GM12878 (cell line): ENCODE measurements at regions not wholly inside any gene's neighbourhood (a gene's known extent, or its start where the extent isn't known, plus 50 kb on each side); places are given as distances from the start of the nearest gene placed in this dataset.

ENCODE experiments used
- ATAC-seq: fragments of 200-7000 bp; cut with Tn5 transposase; 3 replicates; pipeline ENCODE4 v1.9.1; 2020; ENCODE audit warnings: mild to moderate bottlenecking, moderate library complexity
- BruUV-seq: library from RNA; stranded (reverse); fragments of 400-500 nt; replicated peaks from 2 replicates; lab custom pipeline; 2021; lab: Mats Ljungman, UMichigan
- CTCF ChIA-PET: fragments of 300-600 bp; sonication (Branson Sonifier 250); formaldehyde crosslinking; extraction: SDS; loops from one replicate; lab custom pipeline; 2021; ENCODE audit warnings: inconsistent platforms; lab: Yijun Ruan, JAX
- POLR2A ChIA-PET: fragments of 350-600 bp; formaldehyde crosslinking; extraction: SDS; loops from one replicate; lab custom pipeline; 2021; ENCODE audit warnings: inconsistent platforms; lab: Charles Lee
- RAD21 ChIA-PET: fragments of 300-600 bp; sonication (Branson Sonifier 250); formaldehyde crosslinking; loops from one replicate; lab custom pipeline; 2023; ENCODE audit warnings: antibody characterized with exemption; ENCODE audit not compliant: unreplicated experiment; lab: Charles Lee
- SMC1A ChIA-PET: fragments of 300-600 bp; sonication (Branson Sonifier 250); formaldehyde crosslinking; loops from one replicate; lab custom pipeline; 2023; ENCODE audit not compliant: unreplicated experiment, uncharacterized antibody; lab: Charles Lee
- DNase-seq: peaks from one replicate; pipeline ENCODE4 v3.0.0-alpha.2; 2011; ENCODE audit warnings: low read depth, low spot score
- FAIRE-seq: peaks from 3 replicates; lab custom pipeline; 2011; peaks lifted over from hg19 to GRCh38; lab: Jason Lieb, UNC
- H2AFZ ChIP-seq: 2 replicates; pipeline ENCODE4 v1.6.0; 2011; ENCODE audit warnings: low read depth, low read length, control low read depth; ENCODE audit not compliant: control insufficient read depth
- H3K27ac ChIP-seq: 2 replicates; pipeline ENCODE4 v1.5.1; 2011; ENCODE audit warnings: control low read depth; ENCODE audit not compliant: control insufficient read depth, insufficient read depth
- H3K27me3 ChIP-seq, 2 experiments: replicated peaks in 1 of 2; 2 replicates each; pipeline versions ENCODE4 v1.6.0 to v1.6.1; 2011; ENCODE audit warnings: low read length in 1 of 2; ENCODE audit not compliant: control insufficient read depth in 2 of 2, insufficient read depth in 2 of 2
- H3K36me3 ChIP-seq, 2 experiments: 2 replicates each; pipeline ENCODE4 v1.5.1; 2011; ENCODE audit warnings: low read length in 1 of 2; ENCODE audit not compliant: control insufficient read depth in 2 of 2, insufficient read depth in 2 of 2
- H3K4me1 ChIP-seq: 2 replicates; pipeline ENCODE4 v1.6.1; 2011; ENCODE audit warnings: mild to moderate bottlenecking, low read length, moderate library complexity, mixed read lengths; ENCODE audit not compliant: control insufficient read depth, insufficient read depth
- H3K4me2 ChIP-seq: 2 replicates; pipeline ENCODE4 v1.6.0; 2011; ENCODE audit warnings: control low read depth; ENCODE audit not compliant: control insufficient read depth, insufficient read depth
- H3K4me3 ChIP-seq: fragments of 200-600 bp; sonication (generic); 2 replicates; pipeline ENCODE4 v1.5.1; 2016
- H3K79me2 ChIP-seq: 2 replicates; pipeline ENCODE4 v1.6.0; 2011; ENCODE audit warnings: low read length; ENCODE audit not compliant: control insufficient read depth, insufficient read depth
- H3K9ac ChIP-seq: 2 replicates; pipeline ENCODE4 v1.8.0; 2011; ENCODE audit warnings: low read length, control low read depth, mixed read lengths; ENCODE audit not compliant: control insufficient read depth, insufficient read depth
- H3K9me3 ChIP-seq: replicated peaks from 3 replicates; pipeline ENCODE4 v1.5.1; 2011; ENCODE audit warnings: mild to moderate bottlenecking, low read length; ENCODE audit not compliant: control insufficient read depth, insufficient read depth
- H4K20me1 ChIP-seq: 2 replicates; pipeline ENCODE4 v1.6.0; 2011; ENCODE audit not compliant: control insufficient read depth, insufficient read depth
- ATF2 ChIP-seq: IDR thresholded peaks from 2 replicates; pipeline ENCODE4 v1.6.1; 2012; ENCODE audit warnings: low read length, inconsistent platforms
- ATF7 ChIP-seq: fragments of 450-650 bp; IDR thresholded peaks from 2 replicates; pipeline ENCODE4 v1.6.1; 2016; ENCODE audit warnings: low read depth, mild to moderate bottlenecking
- BCLAF1 ChIP-seq: fragments of 450-650 bp; IDR thresholded peaks from 2 replicates; pipeline ENCODE4 v1.6.1; 2017; ENCODE audit warnings: antibody characterized with exemption, mild to moderate bottlenecking, moderate library complexity
- BMI1 ChIP-seq: fragments of 450-650 bp; IDR thresholded peaks from 2 replicates; pipeline ENCODE4 v1.6.1; 2016; ENCODE audit warnings: mild to moderate bottlenecking, moderate library complexity, borderline replicate concordance
- CREB1 ChIP-seq: IDR thresholded peaks from 2 replicates; pipeline ENCODE4 v1.6.1; 2012; ENCODE audit warnings: low read depth, mild to moderate bottlenecking, inconsistent platforms
- DPF2 ChIP-seq: fragments of 450-650 bp; IDR thresholded peaks from 2 replicates; pipeline ENCODE4 v1.6.1; 2017; ENCODE audit warnings: mild to moderate bottlenecking
- ETV6 ChIP-seq, 2 experiments: fragments of 450-650 bp in 1 of 2; IDR thresholded peaks in 1 of 2; conservative IDR thresholded peaks in 1 of 2; 2 replicates each; pipeline ENCODE4 v1.6.1; 2014; ENCODE audit warnings: antibody characterized with exemption in 1 of 2, borderline replicate concordance in 1 of 2, low read depth in 1 of 2, mild to moderate bottlenecking in 1 of 2, moderate library complexity in 1 of 2
- IRF5 ChIP-seq: fragments of 450-650 bp; IDR thresholded peaks from 2 replicates; pipeline ENCODE4 v1.6.1; 2017; ENCODE audit warnings: borderline replicate concordance
- JUND ChIP-seq: IDR thresholded peaks from 2 replicates; pipeline ENCODE4 v1.6.1; 2012; ENCODE audit warnings: low read depth, mild to moderate bottlenecking, low read length, improper control_type of control experiment, moderate library complexity
- MTA3 ChIP-seq: IDR thresholded peaks from 2 replicates; pipeline ENCODE4 v1.6.1; 2012; ENCODE audit warnings: low read length, inconsistent platforms, borderline replicate concordance
- NFIC ChIP-seq: IDR thresholded peaks from 2 replicates; pipeline ENCODE4 v1.6.1; 2012; ENCODE audit warnings: low read depth, mild to moderate bottlenecking, inconsistent platforms, low read length, moderate library complexity
- NFXL1 ChIP-seq: fragments of 450-650 bp; IDR thresholded peaks from 2 replicates; pipeline ENCODE4 v1.6.1; 2017; ENCODE audit warnings: antibody characterized with exemption, mild to moderate bottlenecking, borderline replicate concordance
- NFYB ChIP-seq: IDR thresholded peaks from 2 replicates; pipeline ENCODE4 v1.6.1; 2011; ENCODE audit warnings: low read depth, mild to moderate bottlenecking, low read length, improper control_type of control experiment, moderate library complexity; ENCODE audit not compliant: insufficient read depth
- NR2C1 ChIP-seq: fragments of 450-650 bp; IDR thresholded peaks from 2 replicates; pipeline ENCODE4 v1.6.1; 2017; ENCODE audit warnings: antibody characterized with exemption, mild to moderate bottlenecking, moderate library complexity
- POLR2A ChIP-seq: IDR thresholded peaks from 2 replicates; pipeline ENCODE4 v1.6.1; 2011; ENCODE audit warnings: low read depth, mild to moderate bottlenecking, low read length
- RB1 ChIP-seq: fragments of 450-650 bp; formaldehyde crosslinking; IDR thresholded peaks from 2 replicates; pipeline ENCODE4 v1.6.1; 2017; ENCODE audit warnings: mild to moderate bottlenecking, borderline replicate concordance
- TBL1XR1 ChIP-seq: IDR thresholded peaks from 2 replicates; pipeline ENCODE4 v1.6.1; 2012; ENCODE audit warnings: low read depth, low read length, improper control_type of control experiment
- YBX1 ChIP-seq: fragments of 450-650 bp; IDR thresholded peaks from 2 replicates; pipeline ENCODE4 v1.6.1; 2016; ENCODE audit warnings: antibody characterized with exemption
- ZNF384 ChIP-seq: IDR thresholded peaks from 2 replicates; pipeline ENCODE4 v1.6.1; 2012; ENCODE audit warnings: low read depth, mild to moderate bottlenecking, low read length, improper control_type of control experiment, borderline replicate concordance
- WGBS: methylation state at CpG from one replicate; pipeline ENCODE4 v1.1.6; 2016; ENCODE audit warnings: low lambda C conversion rate; ENCODE audit not compliant: insufficient replicate concordance, insufficient coverage; ENCODE audit errors: missing lambda C conversion rate; 5-methylcytosine and 5-hydroxymethylcytosine counted together
- in situ Hi-C: fragments of 300-500 bp; cut with MboI; formaldehyde crosslinking; loops from 9 replicates; pipeline ENCODE4 v1.14.3; 2018; ENCODE audit warnings: mixed read lengths
- intact Hi-C: fragments of 100-400 bp; cut with micrococcal nuclease; formaldehyde crosslinking; loops from one replicate; pipeline ENCODE4 v1.14.2; 2022; ENCODE audit not compliant: unreplicated experiment

GRCh38 chr10:3248526-3249306 lies 76.1 kb upstream of the PITRM1 start (continued):
- TF ChIP-seq JUND: no peak
- no peak for TF ChIP-seq ZNF384
- TF ChIP-seq ATF7: no peak
- TF ChIP-seq MTA3: no peak
- TF ChIP-seq NR2C1: no peak
- TF ChIP-seq RB1: no peak
- TF ChIP-seq DPF2: no peak
- no peak for TF ChIP-seq POLR2A
- TF ChIP-seq BMI1: no peak
- TF ChIP-seq, all 136 proteins: peak for 0

GRCh38 chr10:3245395-3245794 lies 72.8 kb upstream of the PITRM1 start:
- Histone ChIP-seq H3K27me3 (no peaks in the 10 kb centered on the region), H3K4me2 (no peak overlapping the region), H3K4me1 (no peaks in the 10 kb centered on the region), H3K27ac (no peak overlapping the region), H3K4me3 (no peak overlapping the region), H3K9me3 (no peaks in the 10 kb centered on the region), H2AFZ (no peak overlapping the region), H3K79me2 (no peaks in the 10 kb centered on the region), H4K20me1 (no peaks in the 10 kb centered on the region), H3K9ac (no peak overlapping the region), H3K36me3 (no peaks in the 10 kb centered on the region)
- POLR2A ChIA-PET: no interaction called here
- RAD21 ChIA-PET: no interaction called here
- ATAC-seq (no peak), DNase-seq (no peak), FAIRE-seq (no peak)
- in situ Hi-C loops (loop anchor here (10.0 kb wide), 1 partner anchor 1419 kb away; no protein-coding TSS in a partner anchor), intact Hi-C loops (no loop called here)
- BruUV-seq: no TSS peak
- 47% methylated on average over 11 of the region's 11 CpGs for WGBS
- SMC1A ChIA-PET: interaction anchor here (1.2 kb wide), 1 partner anchor 656 kb away, joined by 3 read pairs; no protein-coding TSS in a partner anchor
- CTCF ChIA-PET: interaction anchor here (1.3 kb wide), 1 partner anchor 1413 kb away, joined by 3 read pairs; no protein-coding TSS in a partner anchor
- TF ChIP-seq YBX1 (no peak), NFXL1 (no peak), TBL1XR1 (no peak), NFYB (no peak), BCLAF1 (no peak), IRF5 (no peak), CREB1 (no peak), POLR2A (no peak), ETV6 (conservative IDR thresholded peaks at IDR 0.05 in 1 of 2, IDR thresholded peaks at IDR 0.05 in 1 of 2; ENCODE audit: borderline replicate concordance in 1 of 2, low read depth in 1 of 2) (no peak), NFIC (no peak), ATF2 (no peak)
